Fibroblast of gingiva (primary cell): ENCODE measurements at regions not wholly inside any gene's neighbourhood (a gene's known extent, or its start where the extent isn't known, plus 50 kb on each side); places are given as distances from the start of the nearest gene placed in this dataset.
"Not testable (repeated sequence)": the region's sequence is repeated elsewhere in the genome, so short reads cannot be mapped to it uniquely, and the experiment has no call there.

ENCODE experiments used
- DNase-seq: peaks from one replicate; pipeline ENCODE4 v3.0.0-alpha.2; 2011; ENCODE audit warnings: low read depth

GRCh38 chr6:72533606-72534005 is 88.3 kb upstream of the KCNQ5 start:
- no peak for DNase-seq

GRCh38 chr6:72534236-72534635 is 87.6 kb upstream of the KCNQ5 start:
- DNase-seq: no peak

GRCh38 chr6:72535124-72535523 is 86.7 kb upstream of the KCNQ5 start:
- no peak for DNase-seq

- no peak for DNase-seq
These were observed 74.8 kb upstream of the KCNQ5 start for GRCh38 chr6:72547020-72547419.

GRCh38 chr6:72551470-72551869 is 70.4 kb upstream of the KCNQ5 start:
- DNase-seq: no peak

- peak; percentile 77 for DNase-seq
These were observed 68.9 kb upstream of the KCNQ5 start for GRCh38 chr6:72552938-72553337.

- DNase-seq: peak; percentile 80
These were observed 68.0 kb upstream of the KCNQ5 start for GRCh38 chr6:72553531-72554511.

- no peak for DNase-seq
These were observed 67.1 kb upstream of the KCNQ5 start for GRCh38 chr6:72554761-72555221.

- DNase-seq: no peak
These were observed 62.8 kb upstream of the KCNQ5 start for GRCh38 chr6:72559067-72559466.

GRCh38 chr6:72559555-72559954 is 62.3 kb upstream of the KCNQ5 start:
- DNase-seq: no peak

- DNase-seq: no peak
These were observed 60.9 kb upstream of the KCNQ5 start for GRCh38 chr6:72560721-72561593.

GRCh38 chr6:72561629-72562028 is 60.2 kb upstream of the KCNQ5 start:
- DNase-seq: no peak

- DNase-seq: no peak
These were observed 57.6 kb upstream of the KCNQ5 start for GRCh38 chr6:72564231-72564630.

GRCh38 chr6:72571993-72572392 is 49.9 kb upstream of the KCNQ5 start:
- DNase-seq: not testable (repeated sequence)
